ENCODE measurements at regions not wholly inside any gene's neighbourhood (a gene's known extent, or its start where the extent isn't known, plus 50 kb on each side); places are given as distances from the start of the nearest gene placed in this dataset.

DNA sequence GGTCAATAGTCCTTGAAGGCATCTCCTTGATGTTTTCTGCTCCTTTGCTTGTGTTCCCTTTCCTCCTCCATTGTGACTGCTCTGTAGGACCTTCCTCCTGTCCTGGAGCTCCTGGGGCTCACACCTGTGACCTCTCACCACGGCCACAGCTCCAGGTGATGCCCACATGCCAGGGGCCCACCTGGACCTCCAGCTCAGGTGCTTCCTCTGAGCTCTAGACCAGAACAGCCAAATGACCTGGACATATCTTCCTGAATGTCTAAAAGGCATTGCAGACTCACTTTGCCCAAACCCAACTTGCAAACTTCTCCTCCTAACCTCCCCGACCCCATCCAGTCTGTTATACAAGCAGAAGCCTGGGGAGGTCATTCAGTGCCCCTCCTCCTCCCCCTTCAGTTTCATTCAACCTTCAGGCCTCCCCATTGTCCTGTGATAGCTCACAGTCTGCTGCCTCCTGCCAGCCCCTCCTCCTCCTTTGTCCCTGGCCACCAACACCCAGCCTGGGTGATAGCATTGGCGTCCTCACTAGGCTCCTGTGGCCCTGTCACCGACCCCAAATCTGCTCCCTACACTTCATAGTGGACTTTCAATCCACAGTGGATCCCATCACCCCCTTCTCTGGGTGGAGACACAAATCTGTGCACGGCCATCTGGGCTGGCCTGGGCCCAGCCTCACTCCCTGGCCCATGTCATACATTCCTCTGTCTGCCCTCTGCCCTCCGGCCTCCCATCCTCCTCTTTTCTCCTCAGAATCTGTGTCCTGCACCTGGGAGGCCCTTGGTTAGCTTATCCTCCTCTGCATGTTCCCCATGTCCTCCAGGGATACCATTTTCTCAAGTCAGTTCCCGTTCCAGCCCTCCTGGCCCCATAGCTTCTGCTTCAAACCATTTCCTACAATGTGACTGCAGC lies 310.4 kb upstream of the HDAC4 start:
- BruUV-seq (replicated peaks): no TSS peak
- no peak for TF ChIP-seq CTCF (IDR thresholded peaks at IDR 0.05; ENCODE audit: unreplicated experiment)
- H3K9me3 Mint-ChIP-seq (ENCODE audit: unreplicated experiment): peaks cover 11% of the 10 kb centered on the region
- no peaks in the 10 kb centered on the region for H3K36me3 Mint-ChIP-seq (ENCODE audit: insufficient read depth, unreplicated experiment)
- no peak for DNase-seq (ENCODE audit: unreplicated experiment)
- intact Hi-C loops (cut with micrococcal nuclease): no loop called here
- H3K4me1 Mint-ChIP-seq (ENCODE audit: insufficient read depth, unreplicated experiment): no peaks in the 10 kb centered on the region
- peaks cover 13% of the 10 kb centered on the region for H3K27me3 Mint-ChIP-seq (ENCODE audit: insufficient read depth, unreplicated experiment)
- no peak overlapping the region for H3K4me3 Mint-ChIP-seq (ENCODE audit: unreplicated experiment)
- POLR2A ChIA-PET: no interaction called here
- CTCF ChIA-PET: interaction anchor here (0.6 kb wide), 1 partner anchor 51 kb away, joined by 3 read pairs; no protein-coding TSS in a partner anchor
- no peak overlapping the region for H3K27ac Mint-ChIP-seq (ENCODE audit: low read depth, unreplicated experiment)

GRCh38 chr2:239706367-239706766 lies 305.5 kb upstream of the HDAC4 start:
- H3K27ac Mint-ChIP-seq (ENCODE audit: low read depth, unreplicated experiment): no peak overlapping the region
- no TSS peak for BruUV-seq (replicated peaks)
- no peaks in the 10 kb centered on the region for H3K36me3 Mint-ChIP-seq (ENCODE audit: insufficient read depth, unreplicated experiment)
- peaks cover 12% of the 10 kb centered on the region for H3K9me3 Mint-ChIP-seq (ENCODE audit: unreplicated experiment)
- POLR2A ChIA-PET: no interaction called here
- TF ChIP-seq CTCF (IDR thresholded peaks at IDR 0.05; ENCODE audit: unreplicated experiment): no peak
- DNase-seq (ENCODE audit: unreplicated experiment): no peak
- H3K4me3 Mint-ChIP-seq (ENCODE audit: unreplicated experiment): no peak overlapping the region
- no peaks in the 10 kb centered on the region for H3K4me1 Mint-ChIP-seq (ENCODE audit: insufficient read depth, unreplicated experiment)
- CTCF ChIA-PET: no interaction called here
- peaks cover 9% of the 10 kb centered on the region for H3K27me3 Mint-ChIP-seq (ENCODE audit: insufficient read depth, unreplicated experiment)
- intact Hi-C loops (cut with micrococcal nuclease): no loop called here

DNA sequence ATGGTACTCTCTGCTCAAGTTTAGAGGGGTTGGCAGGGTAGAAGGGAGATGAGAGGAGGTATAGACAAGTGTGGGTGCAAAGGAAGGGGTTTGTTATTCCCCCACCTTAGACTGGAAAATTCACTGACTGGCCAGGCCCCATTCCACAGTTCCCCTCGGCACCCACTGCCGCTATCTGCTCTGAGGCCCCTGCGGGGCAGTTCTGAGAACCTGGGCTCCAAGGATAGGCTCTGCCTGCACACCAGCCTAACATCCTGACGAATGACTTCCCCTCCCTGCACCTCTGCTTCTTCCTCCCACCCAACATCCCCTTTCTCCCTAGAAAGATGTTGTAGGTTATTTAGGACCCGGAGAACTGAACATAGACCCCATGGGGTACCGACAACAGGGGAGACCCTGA lies 303.9 kb upstream of the HDAC4 start:
- ChIA-PET POLR2A (interaction anchor here (0.6 kb wide), 1 partner anchor 12 kb away, joined by 3 read pairs; no protein-coding TSS in a partner anchor), CTCF (no interaction called here)
- H3K9me3 Mint-ChIP-seq (ENCODE audit: unreplicated experiment): peaks cover 7% of the 10 kb centered on the region
- no peaks in the 10 kb centered on the region for H3K4me1 Mint-ChIP-seq (ENCODE audit: insufficient read depth, unreplicated experiment)
- H3K27me3 Mint-ChIP-seq (ENCODE audit: insufficient read depth, unreplicated experiment): peaks cover 14% of the 10 kb centered on the region
- no peak for DNase-seq (ENCODE audit: unreplicated experiment)
- no peak for TF ChIP-seq CTCF (IDR thresholded peaks at IDR 0.05; ENCODE audit: unreplicated experiment)
- no peak overlapping the region for H3K4me3 Mint-ChIP-seq (ENCODE audit: unreplicated experiment)
- intact Hi-C loops (cut with micrococcal nuclease): no loop called here
- BruUV-seq (replicated peaks): no TSS peak
- H3K27ac Mint-ChIP-seq (ENCODE audit: low read depth, unreplicated experiment): no peak overlapping the region
- no peaks in the 10 kb centered on the region for H3K36me3 Mint-ChIP-seq (ENCODE audit: insufficient read depth, unreplicated experiment)

GRCh38 chr2:239703834-239704233 lies 303.0 kb upstream of the HDAC4 start:
- Mint-ChIP-seq H3K4me1 (ENCODE audit: insufficient read depth, unreplicated experiment) (no peaks in the 10 kb centered on the region), H3K4me3 (ENCODE audit: unreplicated experiment) (no peak overlapping the region), H3K27me3 (ENCODE audit: insufficient read depth, unreplicated experiment) (peaks cover 18% of the 10 kb centered on the region), H3K9me3 (ENCODE audit: unreplicated experiment) (peaks cover 7% of the 10 kb centered on the region), H3K27ac (ENCODE audit: low read depth, unreplicated experiment) (no peak overlapping the region), H3K36me3 (ENCODE audit: insufficient read depth, unreplicated experiment) (no peaks in the 10 kb centered on the region)
- CTCF ChIA-PET: no interaction called here
- intact Hi-C loops (cut with micrococcal nuclease): no loop called here
- no peak for TF ChIP-seq CTCF (IDR thresholded peaks at IDR 0.05; ENCODE audit: unreplicated experiment)
- POLR2A ChIA-PET: no interaction called here
- no peak for DNase-seq (ENCODE audit: unreplicated experiment)
- no TSS peak for BruUV-seq (replicated peaks)

Data from MCF 10A (cell line).